Pancreas (tissue), 10 donors: ENCODE measurements at regions not wholly inside any gene's neighbourhood (a gene's known extent, or its start where the extent isn't known, plus 50 kb on each side); places are given as distances from the start of the nearest gene placed in this dataset.

Experiments used
- ATAC-seq, 4 donors: fragments of 200-7000 bp; cut with Tn5 transposase; one replicate each; pipeline versions ENCODE4 v1.8.0 to v1.9.1; 2020; ENCODE audit warnings: mild to moderate bottlenecking in 4 of 4, moderate library complexity in 4 of 4
- DNase-seq, 6 donors: peaks; one replicate each; pipeline ENCODE4 v3.0.0-alpha.2; 2020
- FAIRE-seq: peaks from 2 replicates; lab custom pipeline; 2012; peaks lifted over from hg19 to GRCh38; lab: Jason Lieb, UNC
- H3K27ac ChIP-seq, 4 donors: fragments of 200-600 bp; sonication (generic); 1 replicate in 3 of 4; 2 replicates in 1 of 4; pipeline versions ENCODE4 v1.5.0 to v1.8.0; 2020
- H3K27me3 ChIP-seq, 4 donors: fragments of 200-600 bp; one replicate each; pipeline ENCODE4 v1.8.0; 2021
- H3K36me3 ChIP-seq, 3 donors: fragments of 200-600 bp; sonication (generic) in 1 of 3; one replicate each; pipeline versions ENCODE4 v1.5.0 to v1.8.0; 2020 to 2021
- H3K4me1 ChIP-seq, 3 donors: fragments of 200-600 bp; one replicate each; pipeline ENCODE4 v1.8.0; 2021
- H3K4me3 ChIP-seq, 4 donors: fragments of 200-600 bp; sonication (generic) in 2 of 4; one replicate each; pipeline versions ENCODE4 v1.5.0 to v1.8.0; 2020 to 2021
- H3K9me3 ChIP-seq, 4 donors: fragments of 200-600 bp; one replicate each; pipeline ENCODE4 v1.8.0; 2021
- WGBS, 2 donors: extraction: QIAGEN DNeasy Blood & Tissue Kit; methylation state at CpG; one replicate each; pipeline ENCODE4 v1.1.7; 2013; 5-methylcytosine and 5-hydroxymethylcytosine counted together
- intact Hi-C, 3 donors: fragments of 100-400 bp; cut with DNase I; formaldehyde crosslinking; loops; one replicate each; pipeline versions ENCODE4 v1.11.1 to v1.14.2; 2022
- TF ChIP-seq, protein P1 (sequence below), 4 donors: fragments of 200-600 bp; sonication (generic) in 3 of 4; IDR thresholded peaks; one replicate each; pipeline versions ENCODE4 v1.5.0 to v1.8.0; 2021; ENCODE audit warnings: antibody characterized with exemption in 4 of 4
- donor health status: healthy with polysubstance abuse.
- donor health status: DM: no; HTN: no; CAD: no; lungs with moderate emphysema.
- donor health status: DM: no; HTN: no; CAD: no.
- donor health status: control.
- donor health status: control.
- donor health status: Bipolar disorder and iron deficiency.
- donor health status: DM: yes; HTN: yes; CAD: no.
- donor health status: DM: no; HTN: no; CAD: no.
- donor health status: DM: no; HTN: no; CAD: no.
- donor health status: DM: yes; HTN: yes; CAD: no.

DNA sequence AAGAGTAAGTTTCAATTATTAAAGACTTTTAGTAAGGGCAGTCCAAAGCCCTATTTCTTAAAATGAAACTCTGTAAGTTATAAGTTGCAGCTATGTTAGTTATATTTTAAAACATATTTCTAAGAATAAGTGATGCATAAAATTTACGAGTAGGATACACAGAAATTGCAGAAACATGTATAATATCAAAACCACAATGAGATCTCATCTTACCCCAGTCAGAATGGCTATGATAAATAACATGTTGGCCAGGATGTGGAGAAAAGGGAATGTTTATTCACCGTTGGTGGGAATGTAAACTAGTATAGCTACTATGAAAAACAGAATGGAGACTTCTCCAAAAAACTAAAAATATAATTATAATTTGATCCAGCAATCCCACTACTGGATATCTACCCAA is 201.2 kb downstream of the CBLN2 start:
- intact Hi-C loops: no loop called here
- 26 to 46% methylated on average over 2 of the region's 2 CpGs for WGBS, 2 donors

DNA sequence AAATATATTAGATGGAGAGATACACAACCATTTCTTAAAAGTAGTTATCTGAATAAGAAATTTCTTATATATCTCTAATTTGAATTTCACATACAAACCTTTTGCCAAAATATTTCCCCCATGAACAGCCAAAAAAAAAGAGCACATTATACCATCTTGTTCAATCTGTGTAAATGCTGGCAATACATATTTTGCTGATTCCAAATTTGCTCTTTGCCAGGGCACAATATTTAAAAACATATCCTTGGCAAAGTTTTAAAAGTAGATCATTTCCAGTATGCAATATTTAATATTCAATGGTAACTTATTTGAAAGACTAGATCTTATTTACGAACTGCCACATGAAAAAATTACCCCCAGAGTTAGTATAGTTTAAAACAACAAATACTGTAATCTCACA is 204.2 kb downstream of the CBLN2 start:
- TF ChIP-seq, protein P1, sequence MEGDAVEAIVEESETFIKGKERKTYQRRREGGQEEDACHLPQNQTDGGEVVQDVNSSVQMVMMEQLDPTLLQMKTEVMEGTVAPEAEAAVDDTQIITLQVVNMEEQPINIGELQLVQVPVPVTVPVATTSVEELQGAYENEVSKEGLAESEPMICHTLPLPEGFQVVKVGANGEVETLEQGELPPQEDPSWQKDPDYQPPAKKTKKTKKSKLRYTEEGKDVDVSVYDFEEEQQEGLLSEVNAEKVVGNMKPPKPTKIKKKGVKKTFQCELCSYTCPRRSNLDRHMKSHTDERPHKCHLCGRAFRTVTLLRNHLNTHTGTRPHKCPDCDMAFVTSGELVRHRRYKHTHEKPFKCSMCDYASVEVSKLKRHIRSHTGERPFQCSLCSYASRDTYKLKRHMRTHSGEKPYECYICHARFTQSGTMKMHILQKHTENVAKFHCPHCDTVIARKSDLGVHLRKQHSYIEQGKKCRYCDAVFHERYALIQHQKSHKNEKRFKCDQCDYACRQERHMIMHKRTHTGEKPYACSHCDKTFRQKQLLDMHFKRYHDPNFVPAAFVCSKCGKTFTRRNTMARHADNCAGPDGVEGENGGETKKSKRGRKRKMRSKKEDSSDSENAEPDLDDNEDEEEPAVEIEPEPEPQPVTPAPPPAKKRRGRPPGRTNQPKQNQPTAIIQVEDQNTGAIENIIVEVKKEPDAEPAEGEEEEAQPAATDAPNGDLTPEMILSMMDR (IDR thresholded peaks at IDR 0.05): no peak
- Histone ChIP-seq H3K27ac (no peak overlapping the region), H3K4me3 (no peak overlapping the region), H3K9me3 (no peaks in the 10 kb centered on the region), H3K36me3 (no peaks in the 10 kb centered on the region), H3K4me1 (no peaks in the 10 kb centered on the region), H3K27me3 (no peaks in the 10 kb centered on the region)
- FAIRE-seq (no peak), ATAC-seq (no peak), DNase-seq (no peak)
- 49 to 68% methylated on average over 1 of the region's 1 CpG for WGBS, 2 donors
- intact Hi-C loops: no loop called here

More for the DNA sequence above, 201.2 kb downstream of the CBLN2 start:
- FAIRE-seq (no peak), ATAC-seq (no peak), DNase-seq (no peak)
- TF ChIP-seq, protein P1 (IDR thresholded peaks at IDR 0.05): no peak
- H3K36me3 ChIP-seq: no peaks in the 10 kb centered on the region
- H3K4me3 ChIP-seq: no peak overlapping the region
- H3K27me3 ChIP-seq: no peaks in the 10 kb centered on the region
- H3K4me1 ChIP-seq: no peaks in the 10 kb centered on the region
- no peaks in the 10 kb centered on the region for H3K9me3 ChIP-seq
- no peak overlapping the region for H3K27ac ChIP-seq

DNA sequence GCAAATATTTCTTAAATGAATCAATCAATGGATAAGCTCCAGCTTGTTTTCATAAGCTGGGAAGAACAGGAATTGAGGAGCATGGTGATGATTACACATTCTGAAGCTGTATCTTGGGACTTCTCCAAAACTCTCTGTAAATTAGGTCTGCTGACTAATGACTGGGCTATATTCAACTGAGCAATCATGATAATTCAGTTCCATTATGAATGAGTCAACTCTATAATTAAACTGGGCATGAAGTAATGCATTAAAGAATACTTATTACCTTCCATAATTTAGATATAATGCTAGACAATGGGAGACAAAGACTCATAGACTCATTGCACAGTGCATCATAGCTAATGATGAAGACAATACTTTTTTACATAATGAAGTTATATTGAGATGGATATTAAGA is 207.4 kb downstream of the CBLN2 start:
- TF ChIP-seq, protein P1 (IDR thresholded peaks at IDR 0.05): no peak

DNA sequence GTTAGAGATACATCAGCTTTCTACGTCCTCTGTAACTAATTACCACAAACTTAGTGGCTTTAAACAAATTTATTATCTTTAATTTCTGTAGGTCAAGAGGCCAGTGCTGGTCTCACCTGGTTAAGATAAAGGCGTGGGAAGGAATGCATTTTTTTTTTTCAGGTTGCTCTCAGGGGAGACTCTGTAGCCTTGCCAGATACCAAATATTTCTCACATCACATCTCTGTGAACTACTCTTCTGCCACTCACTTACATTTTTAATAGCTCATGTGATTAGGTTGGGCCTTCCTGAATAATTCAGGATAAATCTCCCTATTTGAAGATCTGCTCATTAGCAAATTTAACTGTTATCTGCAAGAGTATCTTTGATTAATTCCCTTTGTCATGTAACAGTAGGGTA is 214.6 kb downstream of the CBLN2 start:
- Histone ChIP-seq H3K27me3 (no peaks in the 10 kb centered on the region), H3K4me1 (no peaks in the 10 kb centered on the region), H3K36me3 (no peaks in the 10 kb centered on the region), H3K9me3 (no peaks in the 10 kb centered on the region), H3K4me3 (no peak overlapping the region), H3K27ac (no peak overlapping the region)
- ATAC-seq: no peak
- TF ChIP-seq, protein P1 (IDR thresholded peaks at IDR 0.05): no peak
- FAIRE-seq: no peak
- DNase-seq: no peak
- WGBS, 2 donors: 9 to 17% methylated on average over 2 of the region's 2 CpGs
- intact Hi-C loops: no loop called here

More for the DNA sequence above, 207.4 kb downstream of the CBLN2 start:
- Histone ChIP-seq H3K4me3 (no peak overlapping the region), H3K27ac (no peak overlapping the region), H3K27me3 (no peaks in the 10 kb centered on the region), H3K9me3 (no peaks in the 10 kb centered on the region), H3K36me3 (no peaks in the 10 kb centered on the region), H3K4me1 (no peaks in the 10 kb centered on the region)
- DNase-seq (no peak), ATAC-seq (no peak), FAIRE-seq (no peak)
- intact Hi-C loops: no loop called here

DNA sequence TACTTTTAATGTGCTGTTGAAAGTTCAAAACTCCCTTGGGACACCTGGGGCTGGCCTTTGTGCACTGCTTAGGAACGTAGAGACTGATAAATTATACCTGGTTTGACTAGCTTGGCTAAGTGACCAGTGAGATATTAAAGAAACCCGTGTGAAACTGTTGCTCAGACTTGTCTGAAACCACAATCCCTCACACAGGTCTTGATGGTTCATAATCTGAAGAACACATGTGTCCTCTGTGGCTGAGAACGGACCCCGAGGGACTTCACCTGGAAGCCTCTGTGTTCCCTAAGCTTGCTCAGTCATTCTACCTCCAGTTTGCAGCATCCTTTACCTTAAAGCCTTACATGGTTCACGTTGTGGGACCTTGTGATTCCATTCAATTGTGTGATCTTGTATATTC is 218.8 kb downstream of the CBLN2 start:
- Histone ChIP-seq H3K4me1 (no peaks in the 10 kb centered on the region), H3K9me3 (no peaks in the 10 kb centered on the region), H3K36me3 (no peaks in the 10 kb centered on the region), H3K27me3 (no peaks in the 10 kb centered on the region), H3K4me3 (no peak overlapping the region), H3K27ac (no peak overlapping the region)
- intact Hi-C loops: no loop called here
- 37 to 55% methylated on average over 5 of the region's 5 CpGs for WGBS, 2 donors
- no peak for DNase-seq
- no peak for ATAC-seq
- no peak for FAIRE-seq
- TF ChIP-seq, protein P1 (IDR thresholded peaks at IDR 0.05): no peak
